LNCaP clone FGC (cell line): ENCODE measurements at regions not wholly inside any gene's neighbourhood (a gene's known extent, or its start where the extent isn't known, plus 50 kb on each side); places are given as distances from the start of the nearest gene placed in this dataset.
"Not testable (repeated sequence)": the region's sequence is repeated elsewhere in the genome, so short reads cannot be mapped to it uniquely, and the experiment has no call there.

Source experiments
- DNase-seq: peaks from one replicate; pipeline ENCODE4 v3.0.0-alpha.2; 2011; ENCODE audit warnings: low read depth
- H3K4me3 ChIP-seq: 2 replicates; pipeline ENCODE4 v1.5.1; 2011; ENCODE audit warnings: mild to moderate bottlenecking, low read depth, low read length, control low read depth
- CTCF ChIP-seq: IDR thresholded peaks from 2 replicates; pipeline ENCODE4 v1.5.1; 2012; ENCODE audit warnings: mild to moderate bottlenecking; ENCODE audit not compliant: control insufficient read depth, insufficient read depth; ENCODE audit errors: extremely low read depth

GRCh38 chr2:89831641-89832498 is 1140.4 kb downstream of the RPIA start:
- no peak for DNase-seq
- no peak for TF ChIP-seq CTCF
- no peak overlapping the region for H3K4me3 ChIP-seq

GRCh38 chr2:89833116-89833779 is 1141.8 kb downstream of the RPIA start:
- H3K4me3 ChIP-seq, result no peak overlapping the region
- TF ChIP-seq CTCF, result no peak
- no peak for DNase-seq

- H3K4me3 ChIP-seq, result no peak overlapping the region
- no peak for TF ChIP-seq CTCF
- no peak for DNase-seq
Measured at GRCh38 chr2:89833780-89834117, 1142.3 kb downstream of the RPIA start.

- no peak for DNase-seq
- no peak overlapping the region for H3K4me3 ChIP-seq
- no peak for TF ChIP-seq CTCF
Measured at GRCh38 chr2:89834306-89834705, 1142.8 kb downstream of the RPIA start.

- not testable (repeated sequence) for H3K4me3 ChIP-seq, DNase-seq
Measured at GRCh38 chr2:89836326-89836725, 1144.9 kb downstream of the RPIA start.

GRCh38 chr2:89837962-89838625 is 1146.6 kb downstream of the RPIA start:
- H3K4me3 ChIP-seq, result no peak overlapping the region

GRCh38 chr2:89840175-89840574 is 1148.7 kb downstream of the RPIA start:
- DNase-seq, H3K4me3 ChIP-seq: not testable (repeated sequence)

More at GRCh38 chr2:89837962-89838625, 1146.6 kb downstream of the RPIA start:
- TF ChIP-seq CTCF, result no peak
- DNase-seq, result no peak

GRCh38 chr2:89840781-89841475 is 1149.5 kb downstream of the RPIA start:
- H3K4me3 ChIP-seq, DNase-seq: not testable (repeated sequence)
